ENCODE measurements at regions not wholly inside any gene's neighbourhood (a gene's known extent, or its start where the extent isn't known, plus 50 kb on each side); places are given as distances from the start of the nearest gene placed in this dataset.

- DNase-seq (ENCODE audit: extremely low spot score) = no peak
- ChIA-PET CTCF (no interaction called here), POLR2A (no interaction called here)
- no peak for TF ChIP-seq CTCF (IDR thresholded peaks at IDR 0.05; ENCODE audit: control extremely low read depth, extremely low read depth, low read depth, missing control alignments)
These were observed 741.5 kb upstream of the GHITM start for GRCh38 chr10:83397806-83398205.

GRCh38 chr10:83410570-83410969 lies 728.7 kb upstream of the GHITM start:
- CTCF ChIA-PET = no interaction called here
- POLR2A ChIA-PET = no interaction called here
- DNase-seq (ENCODE audit: extremely low spot score) = no peak
- no peak for TF ChIP-seq CTCF (IDR thresholded peaks at IDR 0.05; ENCODE audit: control extremely low read depth, extremely low read depth, low read depth, missing control alignments)

GRCh38 chr10:83425306-83425705 lies 714.0 kb upstream of the GHITM start:
- no peak for TF ChIP-seq CTCF (IDR thresholded peaks at IDR 0.05; ENCODE audit: control extremely low read depth, extremely low read depth, low read depth, missing control alignments)
- DNase-seq (ENCODE audit: extremely low spot score) = no peak
- POLR2A ChIA-PET = no interaction called here
- CTCF ChIA-PET = interaction anchor here (2.9 kb wide), 1 partner anchor 446 kb away, joined by 12 read pairs; no protein-coding TSS in a partner anchor

GRCh38 chr10:83427101-83427500 lies 712.2 kb upstream of the GHITM start:
- CTCF ChIA-PET = no interaction called here
- no peak for DNase-seq (ENCODE audit: extremely low spot score)

GRCh38 chr10:83432261-83433045 lies 706.9 kb upstream of the GHITM start:
- CTCF ChIA-PET = no interaction called here
- TF ChIP-seq CTCF (IDR thresholded peaks at IDR 0.05; ENCODE audit: control extremely low read depth, extremely low read depth, low read depth, missing control alignments) = no peak
- no peak for DNase-seq (ENCODE audit: extremely low spot score)
- POLR2A ChIA-PET = no interaction called here

More at GRCh38 chr10:83427101-83427500, 712.2 kb upstream of the GHITM start:
- no peak for TF ChIP-seq CTCF (IDR thresholded peaks at IDR 0.05; ENCODE audit: control extremely low read depth, extremely low read depth, low read depth, missing control alignments)
- POLR2A ChIA-PET = no interaction called here

DNA sequence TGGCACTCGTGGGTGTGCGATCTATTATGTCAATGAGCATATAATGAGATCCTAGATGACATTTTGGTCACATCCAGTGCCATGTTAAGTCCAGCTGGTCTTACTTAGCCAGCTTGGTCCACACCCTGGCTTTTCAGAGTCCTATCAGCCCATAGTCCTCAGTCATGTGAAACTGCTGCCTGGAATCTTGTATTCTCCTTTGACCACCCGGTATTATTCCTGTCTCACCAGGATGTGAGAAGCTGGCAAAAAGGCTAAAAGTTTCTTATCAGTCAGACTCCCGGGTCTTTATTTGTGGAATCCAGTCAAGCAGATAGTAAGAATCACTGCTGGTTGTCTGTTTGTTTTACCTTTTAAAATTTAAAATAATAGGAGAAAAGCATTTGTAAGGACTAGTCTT lies 705.6 kb upstream of the GHITM start:
- no peak for DNase-seq (ENCODE audit: extremely low spot score)
- TF ChIP-seq CTCF (IDR thresholded peaks at IDR 0.05; ENCODE audit: control extremely low read depth, extremely low read depth, low read depth, missing control alignments) = no peak
- ChIA-PET POLR2A (no interaction called here), CTCF (interaction anchor here (0.8 kb wide), 1 partner anchor 437 kb away, joined by 3 read pairs; no protein-coding TSS in a partner anchor)

All from GM10248 (cell line).